AG08396 (cell line): ENCODE measurements at regions not wholly inside any gene's neighbourhood (a gene's known extent, or its start where the extent isn't known, plus 50 kb on each side); places are given as distances from the start of the nearest gene placed in this dataset.
"Not testable (repeated sequence)": the region's sequence is repeated elsewhere in the genome, so short reads cannot be mapped to it uniquely, and the experiment has no call there.

Experiments used
- DNase-seq: peaks from one replicate; pipeline ENCODE4 v3.0.0; 2012; ENCODE audit warnings: low spot score, mixed read lengths

DNA sequence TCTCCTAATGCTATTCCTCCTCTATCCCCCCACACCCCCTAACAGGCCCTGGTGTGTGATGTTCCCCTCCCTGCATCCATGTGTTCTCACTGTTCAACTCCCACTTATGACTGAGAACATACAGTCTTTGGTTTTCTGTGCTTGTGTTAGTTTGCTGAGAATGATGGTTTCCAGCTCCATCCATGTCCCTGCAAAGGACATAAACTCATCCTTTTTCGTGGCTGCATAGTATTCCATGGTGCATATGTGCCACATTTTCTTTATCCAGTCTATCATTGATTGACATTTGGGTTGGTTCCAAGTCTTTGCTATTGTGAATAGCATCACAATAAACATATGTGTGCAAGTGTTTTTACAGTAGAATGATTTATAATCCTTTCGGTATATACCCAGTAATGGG is 870.0 kb upstream of the SLC39A10 start:
- not testable (repeated sequence) for DNase-seq

DNA sequence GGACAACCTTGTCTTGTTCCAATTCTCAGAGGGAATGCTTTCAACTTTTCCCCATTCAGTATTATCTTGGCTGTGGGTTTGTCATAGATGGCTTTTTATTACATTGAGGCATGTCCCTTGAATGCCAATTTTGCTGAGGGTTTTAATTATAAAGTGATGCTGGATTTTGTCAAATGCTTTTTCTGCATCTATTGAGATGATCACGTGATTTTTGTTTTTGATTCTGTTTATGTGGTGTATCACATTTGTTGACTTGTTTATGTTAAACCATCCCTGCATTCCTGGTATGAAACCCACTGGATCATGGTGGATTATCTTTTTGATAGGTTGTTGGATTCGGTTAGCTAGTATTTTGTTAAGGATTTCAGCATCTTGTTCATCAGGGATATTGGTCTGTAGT is 885.6 kb upstream of the SLC39A10 start:
- DNase-seq: not testable (repeated sequence)

DNA sequence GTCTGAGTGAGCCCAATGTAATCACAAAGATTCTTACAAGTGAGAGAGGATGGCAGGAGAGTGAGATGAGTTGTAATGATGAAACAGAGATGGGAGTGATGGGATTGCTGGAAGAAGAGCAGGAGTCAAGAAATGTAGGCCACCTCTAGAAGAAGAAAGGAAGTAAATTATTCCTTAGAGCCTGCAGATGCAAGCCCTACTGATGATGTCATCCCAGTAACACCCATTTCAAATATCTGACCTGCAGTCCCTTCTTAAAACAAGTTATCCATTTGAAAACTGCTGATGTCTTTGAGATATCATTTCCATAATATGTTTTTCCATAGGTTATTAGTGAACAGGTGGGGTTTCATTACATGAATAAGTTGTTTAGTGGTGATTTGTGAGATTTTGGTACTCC is 888.0 kb upstream of the SLC39A10 start:
- no peak for DNase-seq

DNA sequence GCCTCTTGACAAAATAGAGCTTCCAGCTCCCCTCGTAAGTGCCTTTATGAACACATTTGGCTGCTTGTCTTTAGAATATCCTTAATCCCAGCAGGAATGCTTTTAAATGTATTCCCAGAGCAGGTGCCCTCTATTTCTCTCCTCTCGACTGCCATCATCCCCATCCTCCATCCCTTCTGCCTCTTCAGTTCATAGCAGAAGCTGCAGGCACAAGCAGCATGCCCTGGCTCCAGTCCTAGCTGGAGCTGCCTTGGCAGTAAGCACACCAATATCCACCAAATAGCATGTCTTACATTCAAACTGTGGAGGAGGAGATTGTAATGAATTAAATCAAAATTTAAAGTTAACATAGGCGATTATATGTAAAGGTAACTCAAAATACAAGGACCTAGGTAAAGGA is 891.3 kb upstream of the SLC39A10 start:
- DNase-seq: no peak

DNA sequence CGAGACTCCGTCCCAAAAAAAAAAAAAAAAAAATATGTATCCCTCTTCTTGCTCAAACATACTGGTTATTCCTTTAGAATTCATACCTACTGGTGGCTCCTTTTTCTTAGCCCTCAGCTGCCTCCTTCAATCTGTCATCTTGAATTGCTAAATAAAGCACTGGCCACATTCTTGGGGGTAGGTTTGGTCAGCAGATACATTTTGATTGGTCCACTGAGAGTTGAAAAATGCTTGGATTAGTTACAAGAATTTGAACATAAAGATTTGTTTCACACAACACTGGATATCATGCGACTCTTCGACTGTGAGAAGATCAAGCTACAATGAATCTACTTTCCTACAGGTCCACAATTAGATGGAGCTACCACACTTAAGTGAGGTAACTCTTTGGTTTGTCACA is 906.1 kb upstream of the SLC39A10 start:
- DNase-seq: no peak

DNA sequence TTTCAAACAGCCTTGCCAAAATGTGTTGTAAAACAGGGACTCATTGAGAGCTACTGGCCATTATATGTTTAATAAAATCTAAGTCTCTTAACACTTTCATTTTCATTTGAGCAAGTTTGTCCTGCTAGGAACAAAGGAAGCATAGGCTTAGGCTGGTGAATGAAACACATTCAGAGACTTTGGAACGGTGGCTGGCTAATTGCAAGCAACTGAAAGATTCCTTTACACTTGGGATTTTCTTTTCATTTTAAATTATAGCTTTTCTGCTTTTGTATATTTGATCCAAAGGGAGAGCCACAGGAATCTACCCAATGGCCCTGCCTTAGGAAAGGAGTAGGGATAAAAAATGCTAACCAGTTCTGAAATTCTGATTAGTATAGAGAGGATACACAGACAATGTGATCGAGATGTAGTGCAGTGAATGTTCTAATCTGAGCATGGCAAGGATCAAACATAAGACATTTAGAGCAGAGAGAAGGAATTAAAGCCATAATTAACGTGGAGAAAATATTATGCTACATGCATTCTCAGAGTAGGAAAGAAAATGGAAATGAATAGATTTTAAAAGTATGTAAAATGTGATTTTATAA is 911.4 kb upstream of the SLC39A10 start:
- DNase-seq: no peak

DNA sequence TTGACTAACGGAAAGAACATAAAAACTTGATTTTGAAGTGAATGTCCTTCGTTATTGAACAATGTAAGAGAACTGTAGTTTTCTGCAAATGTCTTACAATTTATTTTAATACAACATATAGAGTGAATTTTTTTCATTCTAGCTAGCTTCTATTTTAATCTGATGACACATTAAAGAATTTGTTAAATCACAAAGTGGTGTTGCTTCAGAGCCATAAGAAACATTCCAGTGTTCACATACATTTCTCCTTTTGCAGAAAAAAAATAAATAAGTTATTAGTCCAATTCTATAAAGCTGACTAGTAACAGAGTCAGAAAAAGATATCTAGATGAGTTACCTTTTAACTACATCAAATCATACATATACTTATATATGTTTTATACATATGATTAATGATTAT is 914.3 kb upstream of the SLC39A10 start:
- no peak for DNase-seq

DNA sequence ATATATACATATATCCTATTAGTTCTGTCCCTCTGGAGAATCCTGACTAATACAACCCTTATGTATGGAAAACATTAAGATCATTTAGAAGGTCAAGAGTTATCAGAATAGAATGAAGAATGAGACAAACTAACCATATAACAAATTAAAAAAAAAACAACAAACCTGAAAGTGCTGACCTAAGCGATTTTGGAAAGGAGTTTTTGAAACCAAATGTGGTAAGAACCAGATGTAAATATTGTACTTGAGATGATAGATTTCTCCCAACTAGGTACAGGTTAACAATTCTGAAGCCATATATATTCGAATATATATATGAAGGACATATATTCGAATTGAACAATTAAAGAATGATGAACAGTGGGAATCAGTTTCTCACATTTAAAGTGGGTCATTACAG is 917.8 kb upstream of the SLC39A10 start:
- no peak for DNase-seq

DNA sequence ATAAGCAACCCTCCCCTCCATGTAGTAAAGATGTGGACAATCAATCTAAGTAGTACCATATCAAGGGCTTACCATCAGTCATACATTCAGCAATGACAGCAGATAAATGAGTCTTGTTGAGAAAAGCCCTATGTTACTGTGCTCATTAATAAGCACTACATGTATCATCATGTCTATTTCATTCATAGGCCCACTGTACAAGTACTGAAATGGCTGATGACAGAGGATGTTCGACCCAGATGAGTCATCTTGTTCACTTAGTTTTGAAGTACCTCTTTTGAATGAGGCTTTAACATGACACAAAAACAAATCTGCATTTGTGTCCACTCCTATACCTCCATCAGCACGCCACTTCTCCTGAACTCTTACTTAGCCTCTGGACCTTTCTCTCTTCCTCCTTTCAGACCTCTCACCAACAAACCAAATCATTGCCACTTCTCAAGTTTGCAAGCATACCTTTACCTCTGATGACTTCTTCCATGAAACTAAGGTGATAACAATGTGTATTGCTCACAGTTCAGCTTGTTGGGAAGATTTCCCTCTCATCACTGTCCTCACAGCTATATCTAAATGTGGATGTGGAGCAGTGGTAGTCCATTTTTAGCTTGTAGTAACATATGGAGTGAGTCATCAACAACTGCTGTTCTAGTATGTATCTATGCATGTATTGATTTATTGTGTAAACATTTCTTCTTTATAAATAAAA is 921.0 kb upstream of the SLC39A10 start:
- DNase-seq: no peak

DNA sequence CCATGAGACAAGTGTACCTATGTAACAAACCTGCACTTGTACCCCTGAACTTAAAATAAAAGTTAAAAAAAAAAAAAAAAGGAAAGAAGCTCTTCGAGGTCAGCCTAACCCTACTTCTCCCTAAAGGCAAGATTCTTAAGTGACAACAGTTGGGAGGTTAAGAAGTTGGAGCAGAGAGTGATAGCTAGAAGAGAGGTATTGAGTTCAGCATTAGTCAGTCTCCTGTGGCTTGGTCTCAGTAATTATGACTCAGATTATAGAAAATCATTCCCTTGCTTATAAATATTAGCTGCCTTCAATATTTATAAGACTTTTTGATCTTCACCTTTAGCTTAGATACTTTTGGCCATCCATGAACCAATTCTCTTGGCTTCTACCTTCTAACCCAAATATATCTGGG is 926.8 kb upstream of the SLC39A10 start:
- DNase-seq: no peak

DNA sequence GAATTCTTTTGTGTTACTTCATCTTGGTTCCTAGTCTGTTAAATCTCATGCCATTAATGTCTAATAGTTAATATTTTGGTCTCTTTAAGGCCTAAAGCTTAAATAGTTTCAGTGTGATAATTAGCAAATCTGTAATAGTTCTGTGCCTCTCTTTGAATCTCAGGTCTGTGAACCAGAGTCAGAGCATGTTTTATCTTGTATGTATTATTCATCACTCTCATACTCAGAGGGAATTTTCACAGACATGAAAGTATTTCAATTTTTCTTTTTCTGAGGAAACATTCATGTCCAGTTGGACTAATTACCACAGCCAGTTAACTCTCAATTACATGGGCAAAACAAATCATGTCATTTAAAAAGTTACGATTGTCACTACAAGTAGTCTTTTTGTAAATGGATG is 931.9 kb upstream of the SLC39A10 start:
- DNase-seq: no peak

DNA sequence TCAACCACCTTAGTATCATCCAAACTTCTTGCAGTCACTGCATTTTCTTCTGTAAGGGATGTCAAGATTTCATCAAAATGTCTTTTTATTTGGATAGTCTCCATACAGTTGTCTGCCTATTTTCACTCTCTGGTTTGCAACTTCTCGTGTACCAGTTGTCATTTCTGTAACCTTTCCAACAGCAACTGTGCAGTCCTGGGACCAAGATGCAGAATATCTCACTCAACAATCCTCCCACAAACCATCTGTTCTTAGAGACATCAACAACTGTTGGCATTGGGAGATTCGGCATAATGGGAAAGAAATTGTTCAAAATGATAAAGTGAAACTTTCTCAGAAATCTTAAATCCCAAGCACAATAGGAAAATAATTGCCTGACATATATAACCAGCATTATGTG is 933.6 kb upstream of the SLC39A10 start:
- no peak for DNase-seq

DNA sequence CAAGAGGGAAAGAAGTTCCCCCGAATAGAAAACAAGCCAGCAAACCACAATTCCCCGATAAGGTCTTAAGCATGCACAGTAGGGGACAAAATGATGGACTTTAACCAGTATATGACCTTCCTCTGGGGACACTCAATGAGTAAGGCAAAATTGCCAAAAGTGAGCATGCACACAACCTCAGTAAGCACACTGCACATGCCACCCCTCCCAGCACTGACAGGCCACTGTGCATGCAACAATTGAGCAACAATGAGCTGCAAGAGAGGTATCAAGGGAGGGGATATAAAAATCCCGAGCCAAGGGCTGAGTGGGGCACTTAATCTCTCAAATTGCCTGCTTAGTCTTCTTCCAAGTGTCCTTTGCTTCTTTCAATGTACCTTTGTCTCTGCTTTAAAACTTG is 935.8 kb upstream of the SLC39A10 start:
- DNase-seq: no peak

DNA sequence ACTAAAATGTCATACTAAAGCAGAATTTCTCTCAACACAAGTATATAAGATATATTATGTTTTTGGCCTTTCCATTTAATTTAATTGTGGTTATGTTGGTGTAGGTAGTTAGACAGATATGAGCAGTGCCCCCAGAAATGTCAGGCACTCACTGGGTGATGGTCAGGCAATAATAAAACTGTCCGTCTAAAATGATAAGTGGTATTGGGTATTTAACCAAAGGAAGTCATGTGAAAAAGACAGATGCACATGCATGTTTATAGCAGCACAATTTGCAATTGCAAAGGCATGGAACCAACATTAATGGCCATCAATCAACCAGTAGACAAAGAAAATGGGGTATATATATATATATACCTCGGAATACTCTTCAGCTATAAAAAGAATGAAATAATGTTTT is 936.6 kb upstream of the SLC39A10 start:
- no peak for DNase-seq

DNA sequence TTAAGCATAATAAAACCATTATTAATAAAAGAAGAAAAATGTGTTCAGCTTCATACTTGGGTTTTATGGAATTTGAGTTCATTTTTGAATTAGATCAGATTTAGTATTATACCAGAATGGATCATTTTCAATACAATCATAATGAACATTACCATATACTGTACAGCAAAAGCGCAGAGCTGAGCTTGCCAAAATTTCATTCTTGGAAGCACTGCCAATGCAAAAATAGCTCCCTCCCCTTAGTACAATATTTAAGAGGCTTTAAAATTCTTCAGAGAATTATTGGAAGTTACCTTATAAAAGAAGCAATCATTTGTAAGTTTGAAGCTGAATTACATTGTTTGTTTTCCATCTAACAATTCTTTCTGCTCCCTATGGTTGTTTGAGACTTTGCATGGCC is 938.1 kb upstream of the SLC39A10 start:
- DNase-seq: no peak

DNA sequence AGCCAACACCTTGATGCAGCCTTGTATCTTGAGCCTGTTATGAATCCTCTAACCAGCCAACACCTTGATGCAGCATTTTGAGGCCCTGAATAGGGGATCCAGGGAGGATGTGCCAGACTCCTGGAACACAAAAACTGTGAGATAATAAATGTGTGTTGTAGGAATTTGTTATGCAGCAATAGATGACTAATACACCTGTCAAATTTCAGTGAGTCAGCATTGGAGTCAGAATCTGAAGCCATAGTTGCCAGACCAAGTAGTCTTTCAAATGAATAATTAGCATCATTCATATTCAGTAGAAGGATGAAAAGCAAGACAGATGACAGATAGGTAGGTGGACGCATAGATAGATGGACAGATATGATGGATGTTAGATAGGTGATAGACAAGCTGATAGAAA is 942.5 kb upstream of the SLC39A10 start:
- no peak for DNase-seq

DNA sequence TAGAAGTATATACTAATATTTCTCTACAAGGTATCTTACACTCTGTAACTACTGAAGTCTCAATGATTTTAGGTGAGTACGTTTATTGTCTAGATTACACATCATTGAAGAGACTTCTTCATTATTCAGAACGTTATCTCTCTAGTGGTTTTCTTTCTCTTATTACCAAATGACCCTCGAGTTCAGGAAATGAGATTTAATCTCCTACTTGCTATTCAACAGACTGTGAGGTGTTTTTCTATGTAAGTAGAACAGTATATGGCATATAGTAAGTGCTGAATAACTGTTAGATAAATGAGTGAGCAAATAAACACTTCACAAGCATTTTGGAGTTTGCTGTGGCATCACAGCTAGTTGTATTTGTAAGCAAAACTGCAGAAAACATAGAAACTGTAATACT is 947.2 kb upstream of the SLC39A10 start:
- DNase-seq: no peak

DNA sequence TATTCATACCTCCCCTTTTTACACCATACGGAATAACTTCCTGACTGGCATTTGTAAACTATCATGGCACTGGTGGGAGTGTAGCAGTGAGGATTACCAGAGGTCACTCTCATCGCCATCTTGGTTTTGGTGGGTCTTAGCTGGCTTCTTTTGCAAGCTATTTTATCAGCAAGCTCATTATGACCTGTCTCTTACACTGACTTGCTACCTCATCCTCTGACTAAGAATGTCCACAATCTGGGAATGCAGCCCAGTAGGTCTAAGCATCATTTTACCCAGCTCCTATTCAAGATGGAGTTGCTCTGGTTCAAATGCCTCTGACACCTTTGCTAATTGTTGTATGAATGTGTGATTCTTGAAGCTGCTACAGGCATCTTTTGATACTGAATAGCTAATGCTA is 950.8 kb upstream of the SLC39A10 start:
- DNase-seq: no peak

DNA sequence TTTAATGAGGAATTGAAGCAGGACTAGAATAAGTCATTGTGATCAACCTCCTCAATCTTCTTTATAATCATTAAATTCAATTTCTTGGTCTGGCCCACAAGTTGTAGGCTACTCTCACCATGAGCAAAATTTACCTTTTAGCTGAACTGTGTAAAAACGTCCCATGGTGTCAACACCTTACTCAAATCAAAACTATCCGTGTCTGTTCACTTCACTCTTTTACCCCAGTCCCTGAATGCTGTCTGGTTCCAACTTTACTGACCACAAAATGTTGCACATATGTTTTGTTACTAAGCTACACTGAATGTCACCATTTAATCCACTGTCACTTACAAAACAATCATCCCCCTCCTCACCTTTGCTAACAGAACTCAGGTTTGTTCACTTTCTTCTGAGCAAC is 951.6 kb upstream of the SLC39A10 start:
- DNase-seq: no peak

DNA sequence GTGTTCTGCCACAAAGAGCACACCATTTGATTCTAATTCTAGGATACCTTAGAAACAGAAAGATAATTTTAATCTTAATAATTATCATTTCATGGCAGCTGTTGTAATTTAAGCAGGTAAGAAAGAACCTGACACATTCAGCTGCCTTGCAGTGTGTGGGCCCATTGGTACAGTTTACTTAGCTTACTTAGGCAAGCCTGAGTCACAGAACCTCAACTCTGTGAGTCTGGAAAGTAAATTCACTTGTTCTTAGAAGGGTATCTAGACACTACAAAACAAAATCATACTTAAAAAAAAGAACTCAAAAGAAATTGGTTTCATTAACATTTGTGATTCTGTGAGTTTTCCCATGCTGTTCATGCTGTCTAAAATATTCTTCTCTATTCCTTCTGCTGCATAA is 956.3 kb upstream of the SLC39A10 start:
- no peak for DNase-seq

DNA sequence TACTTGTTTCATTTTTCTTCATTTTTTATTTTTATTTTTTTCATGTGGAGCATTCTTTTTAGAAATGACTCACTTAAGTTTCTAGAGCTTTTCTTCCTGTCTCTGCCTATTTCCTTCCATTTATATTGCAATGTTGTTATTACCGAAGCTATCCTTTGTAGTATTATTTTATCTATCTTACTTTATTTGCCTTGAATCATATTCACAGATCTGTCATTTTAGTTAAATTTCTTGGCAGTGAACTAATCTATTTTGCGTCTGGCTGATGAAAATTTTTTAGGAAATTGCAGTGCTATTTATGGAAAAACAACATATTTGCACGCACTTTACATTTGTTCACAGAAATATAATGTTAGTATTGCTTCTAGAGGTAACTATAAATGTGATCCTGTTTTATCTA is 956.9 kb upstream of the SLC39A10 start:
- DNase-seq: no peak

DNA sequence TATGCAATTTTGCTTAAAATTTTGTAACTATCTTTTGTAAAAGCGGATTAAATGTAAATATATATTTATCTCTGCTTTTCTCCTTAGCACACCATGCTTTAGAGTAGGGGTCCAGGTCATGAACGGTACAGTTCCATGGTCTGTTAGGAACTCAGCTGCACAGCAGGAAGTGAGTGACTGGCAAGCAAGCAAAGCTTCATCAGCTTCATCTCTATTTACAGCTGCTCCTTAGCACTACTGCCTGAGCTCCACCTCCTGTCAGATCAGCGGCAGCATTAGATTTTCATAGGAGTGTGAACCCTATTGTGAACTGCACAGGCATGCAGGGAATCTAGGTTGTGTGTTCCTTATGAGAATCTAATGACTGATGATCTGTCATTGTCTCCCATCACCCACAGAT is 959.0 kb upstream of the SLC39A10 start:
- no peak for DNase-seq

DNA sequence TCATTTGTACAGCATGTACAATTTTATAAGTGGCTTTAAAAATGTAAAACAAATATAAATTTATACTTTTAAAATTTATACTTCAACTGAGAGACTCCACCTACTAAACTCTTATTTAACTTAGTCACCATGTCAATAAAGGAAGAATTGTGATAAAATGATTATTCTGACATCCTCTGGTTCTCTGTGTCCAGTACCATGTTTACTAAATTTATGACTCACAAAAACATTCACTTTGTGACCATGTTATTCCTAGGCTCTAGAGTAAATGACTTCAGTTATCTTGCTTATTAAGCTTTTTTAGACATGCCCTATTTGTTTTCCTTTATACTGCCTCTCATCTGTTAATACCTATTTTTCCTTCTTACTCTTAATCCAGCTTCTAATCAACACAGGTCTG is 959.6 kb upstream of the SLC39A10 start:
- DNase-seq: no peak

DNA sequence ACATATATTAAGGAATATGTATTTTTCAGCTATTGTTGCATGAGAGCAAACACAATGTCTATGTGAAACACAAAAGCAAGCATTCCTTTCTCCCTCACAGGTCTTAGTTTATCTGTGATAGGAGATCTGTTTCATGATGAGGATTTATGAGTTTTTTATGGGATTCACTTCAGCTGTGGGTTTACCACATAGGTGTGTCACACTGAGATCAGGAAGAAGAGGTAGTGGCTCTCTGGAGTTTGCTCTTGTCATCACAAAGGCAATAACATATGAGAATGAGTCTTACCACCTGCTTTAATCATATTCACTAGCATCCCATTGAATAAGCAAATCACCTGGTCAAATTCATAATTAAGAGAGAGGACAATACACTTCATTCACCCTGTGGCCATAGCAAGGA is 960.3 kb upstream of the SLC39A10 start:
- no peak for DNase-seq
